ENCODE measurements at regions not wholly inside any gene's neighbourhood (a gene's known extent, or its start where the extent isn't known, plus 50 kb on each side); places are given as distances from the start of the nearest gene placed in this dataset.

DNA sequence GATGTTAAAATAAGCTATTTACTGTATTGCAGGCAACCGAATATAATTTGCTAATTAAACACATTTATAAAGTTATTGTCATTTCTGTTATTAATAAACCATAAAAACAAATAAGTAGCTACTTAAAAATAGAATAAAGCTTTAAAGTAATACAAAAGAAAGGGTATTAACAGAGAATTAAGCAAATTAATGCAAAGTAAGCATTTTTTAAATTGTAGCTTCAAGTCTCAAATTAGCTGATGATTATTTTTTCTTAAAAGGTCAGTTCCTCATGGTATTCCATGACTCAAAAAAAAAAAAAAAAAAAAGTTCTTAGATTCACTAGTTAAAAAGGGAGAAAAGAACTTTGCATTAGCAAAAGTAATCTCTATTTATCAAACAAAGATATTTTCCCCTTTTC lies 292.5 kb downstream of the SLITRK1 start:
- DNase-seq: no peak

DNA sequence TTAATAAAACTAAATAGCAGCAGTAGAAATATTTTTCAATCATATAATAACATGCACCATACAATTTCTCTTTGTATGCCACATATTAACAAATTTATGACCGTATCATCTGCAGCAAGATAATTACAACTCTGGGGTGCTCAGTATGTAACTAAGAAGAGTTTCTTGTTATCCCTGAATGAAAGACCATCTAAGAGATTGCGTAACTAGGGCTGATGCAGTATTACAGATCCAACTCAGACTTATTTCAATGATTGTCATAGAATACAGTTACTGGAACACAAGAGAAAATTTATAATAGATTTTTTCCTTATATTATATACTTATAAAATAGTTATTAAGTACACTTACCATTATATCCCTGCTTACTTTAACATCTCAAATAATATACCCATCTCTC lies 305.1 kb downstream of the SLITRK1 start:
- no peak for DNase-seq

DNA sequence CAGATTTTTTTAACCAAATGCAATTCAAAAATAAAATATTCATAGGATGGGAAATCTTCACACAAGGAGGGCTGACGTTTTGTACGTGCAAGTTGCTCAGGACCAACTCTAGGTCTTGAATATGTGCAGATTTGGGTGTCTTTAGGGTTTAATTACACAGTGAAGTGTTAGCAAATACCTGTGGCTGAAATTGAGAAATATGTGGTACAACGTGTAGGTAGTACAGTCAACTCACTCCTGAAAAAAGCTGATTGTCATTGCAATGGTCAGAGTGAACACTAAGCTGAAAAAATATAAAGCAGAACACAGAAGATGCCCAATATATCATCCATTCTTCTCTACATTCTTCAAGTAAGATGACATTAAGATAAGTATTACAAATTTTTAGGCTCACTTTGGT lies 314.3 kb downstream of the SLITRK1 start:
- DNase-seq: no peak

DNA sequence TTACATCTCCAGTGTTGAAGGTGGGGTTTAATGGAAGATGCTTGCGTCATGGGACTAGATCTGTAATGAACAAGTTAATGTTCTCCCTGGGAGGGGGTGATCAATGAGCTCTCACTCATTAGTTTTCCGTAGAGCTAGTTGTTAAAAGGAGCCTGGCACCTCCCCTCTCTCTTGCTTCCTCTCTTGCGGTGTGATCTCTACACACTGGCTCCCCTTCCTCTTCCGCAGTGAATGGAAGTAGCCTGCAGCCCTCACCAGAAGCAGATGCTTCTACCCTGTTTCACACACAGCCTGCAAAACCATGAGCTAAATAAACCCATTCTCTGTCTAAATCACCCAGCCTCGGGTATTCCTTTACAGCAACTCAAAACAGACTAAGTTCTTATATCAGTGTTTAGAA lies 318.8 kb downstream of the SLITRK1 start:
- no peak for DNase-seq

DNA sequence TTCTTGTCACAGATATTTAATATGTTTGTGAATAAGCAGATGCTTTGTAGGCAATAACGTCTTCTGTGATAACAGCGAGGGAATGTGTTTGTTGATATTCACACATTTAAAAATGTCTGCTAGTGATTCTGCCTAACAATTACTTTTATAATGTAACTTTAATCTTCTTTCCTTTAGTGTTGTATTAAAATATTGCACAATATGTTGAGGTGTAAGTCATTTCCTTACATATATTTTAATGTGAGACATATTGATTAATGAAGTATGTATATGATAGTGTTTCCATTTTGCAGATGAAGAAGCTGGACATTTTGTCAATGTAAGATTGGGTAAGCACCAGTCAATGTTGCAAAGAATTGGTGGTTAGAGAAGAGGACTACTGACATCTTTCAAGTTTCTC lies 324.4 kb downstream of the SLITRK1 start:
- DNase-seq: no peak

DNA sequence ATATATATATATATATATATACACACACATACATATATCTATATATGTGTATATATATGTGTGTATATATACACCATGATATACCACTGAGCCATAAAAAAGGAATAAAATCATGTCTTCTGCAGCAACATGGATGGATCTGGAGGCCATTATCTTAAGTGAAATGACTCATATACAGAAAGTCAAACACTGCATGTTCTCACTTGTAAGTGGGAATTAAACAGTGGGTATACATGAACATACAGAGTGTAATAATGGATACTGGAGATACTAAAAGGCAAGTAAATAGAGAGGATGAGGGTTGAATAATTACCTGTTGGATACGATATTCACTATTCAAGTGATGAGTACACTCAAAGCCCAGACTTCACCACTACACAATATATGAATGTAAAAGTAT lies 332.6 kb downstream of the SLITRK1 start:
- no peak for DNase-seq

DNA sequence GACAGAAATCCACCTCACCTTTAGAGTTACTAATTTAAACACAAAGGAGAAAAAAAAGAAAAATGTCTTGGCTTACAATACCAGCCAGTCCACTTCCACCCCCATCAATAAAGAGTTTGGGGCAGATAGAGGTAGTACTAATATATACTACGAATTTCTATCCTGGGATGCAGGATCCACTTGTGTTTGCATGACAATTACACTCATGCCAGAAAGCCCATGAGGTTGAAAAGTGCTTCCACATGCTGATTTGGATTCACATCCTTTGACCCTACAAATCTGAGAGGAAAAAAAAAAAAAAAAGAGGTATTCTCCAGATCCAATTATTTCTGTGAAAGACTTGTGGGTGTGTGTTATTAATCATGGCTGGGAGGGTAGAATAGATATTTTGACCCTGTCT lies 335.2 kb downstream of the SLITRK1 start:
- DNase-seq: no peak

DNA sequence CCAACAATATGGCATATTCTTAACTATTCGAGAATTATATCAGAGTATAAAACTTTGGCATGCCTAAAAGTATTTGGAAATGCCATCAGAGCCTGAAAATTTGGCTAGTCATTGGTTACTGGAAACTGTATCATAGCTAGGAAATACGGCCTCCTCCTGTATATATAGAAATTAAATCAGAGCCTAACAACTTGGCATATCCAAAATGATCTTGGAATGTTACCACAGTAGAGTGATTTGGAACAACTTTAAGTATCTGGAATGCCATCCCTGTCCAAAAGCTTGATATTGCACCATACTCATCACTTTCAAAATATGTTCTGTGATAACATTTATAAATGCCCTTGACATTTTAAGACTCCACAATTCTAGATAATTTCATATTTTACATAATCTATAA lies 335.8 kb downstream of the SLITRK1 start:
- DNase-seq: no peak

DNA sequence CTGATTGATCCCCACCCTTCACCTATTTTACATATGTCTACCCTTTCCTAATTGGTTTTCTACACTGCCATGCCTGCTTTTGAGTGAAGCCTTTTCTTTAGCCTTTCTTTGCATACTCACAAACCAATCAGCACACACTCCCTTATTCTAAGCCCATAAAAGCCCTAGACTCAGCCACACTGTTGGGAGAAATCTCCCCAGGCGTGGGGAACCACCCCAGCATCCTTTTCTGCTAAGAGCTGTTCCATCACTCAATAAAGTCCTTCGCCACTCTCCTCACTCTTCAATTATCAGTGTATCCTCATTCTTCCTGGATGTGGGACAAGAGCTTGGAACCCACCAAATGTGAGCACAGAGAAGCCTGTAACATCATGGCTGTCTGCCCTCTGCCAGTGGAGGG lies 343.6 kb downstream of the SLITRK1 start:
- no peak for DNase-seq

DNA sequence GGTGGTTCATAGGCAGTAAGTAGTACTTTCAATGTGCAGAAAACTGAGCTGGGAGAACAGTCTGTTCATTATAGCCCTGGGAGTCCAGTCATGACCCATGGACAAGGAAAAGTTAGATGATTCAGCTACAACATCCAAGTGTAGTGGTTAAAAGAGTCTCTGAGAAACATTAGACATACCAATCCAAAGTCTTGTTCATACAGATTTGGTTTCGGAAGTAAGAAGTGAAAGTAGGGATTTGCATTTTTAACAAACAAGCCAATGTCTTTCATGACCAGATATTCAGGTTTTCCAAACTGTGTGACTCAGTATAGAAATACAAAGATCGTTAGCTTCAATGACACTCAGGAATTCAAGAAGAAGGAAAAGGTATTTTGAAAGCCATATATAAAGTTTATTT lies 345.3 kb downstream of the SLITRK1 start:
- no peak for DNase-seq

DNA sequence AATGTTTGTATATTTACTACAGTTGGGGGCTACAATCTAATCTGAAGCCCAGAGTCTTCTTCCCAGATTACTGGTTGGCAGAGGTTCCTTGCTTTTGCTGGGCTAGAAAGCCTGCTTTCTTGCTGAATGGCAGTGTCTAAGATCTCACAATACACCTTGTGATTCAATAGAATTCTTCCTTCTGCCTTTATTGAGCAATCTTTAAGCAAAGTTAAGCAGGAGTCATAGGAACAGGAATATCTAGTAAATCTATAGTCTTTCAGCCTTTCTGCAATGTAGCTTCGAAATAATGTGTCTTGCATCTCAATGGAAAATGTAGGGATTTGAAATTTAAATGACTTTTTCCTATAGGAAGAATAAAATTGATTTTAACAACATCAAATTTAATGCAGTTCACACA lies 346.1 kb downstream of the SLITRK1 start:
- DNase-seq: no peak

DNA sequence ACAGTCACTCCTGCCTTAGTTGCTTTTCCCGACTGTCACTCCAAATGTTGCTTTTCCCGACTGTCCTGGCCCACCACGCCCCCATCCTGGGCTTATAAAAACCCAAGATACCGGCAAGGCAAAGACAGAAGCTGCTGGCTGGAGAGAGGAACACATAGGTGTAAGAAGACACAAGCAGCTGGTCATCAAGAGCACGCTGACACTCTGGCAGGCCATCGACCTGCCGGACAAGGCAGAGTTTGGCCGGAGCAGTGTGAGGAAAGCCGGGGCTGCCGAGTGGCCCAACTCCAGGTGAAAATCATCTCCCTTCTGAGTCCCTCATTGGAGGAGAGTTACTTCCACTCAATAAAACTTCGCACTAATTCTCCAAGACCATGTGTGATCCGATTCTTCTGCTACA lies 349.5 kb downstream of the SLITRK1 start:
- no peak for DNase-seq

DNA sequence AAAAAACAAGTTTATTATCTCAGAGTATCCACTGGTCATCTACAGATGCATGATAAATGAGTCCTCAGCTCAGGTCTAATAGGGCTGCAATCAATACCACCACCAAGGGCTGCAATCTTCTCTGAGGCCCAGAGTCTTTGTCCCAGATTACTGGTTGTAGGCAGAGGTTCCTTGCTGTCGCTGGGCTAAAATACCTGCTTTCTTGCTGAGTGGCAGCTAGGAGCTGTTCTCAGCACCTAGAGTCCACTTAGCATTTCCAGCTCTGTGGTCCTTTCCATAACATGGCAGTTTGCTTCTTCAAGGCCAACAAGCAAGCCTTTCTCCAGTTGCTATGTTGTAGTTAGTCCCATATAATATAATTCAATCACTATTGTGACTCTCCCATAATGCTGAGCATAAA lies 351.3 kb downstream of the SLITRK1 start:
- no peak for DNase-seq

DNA sequence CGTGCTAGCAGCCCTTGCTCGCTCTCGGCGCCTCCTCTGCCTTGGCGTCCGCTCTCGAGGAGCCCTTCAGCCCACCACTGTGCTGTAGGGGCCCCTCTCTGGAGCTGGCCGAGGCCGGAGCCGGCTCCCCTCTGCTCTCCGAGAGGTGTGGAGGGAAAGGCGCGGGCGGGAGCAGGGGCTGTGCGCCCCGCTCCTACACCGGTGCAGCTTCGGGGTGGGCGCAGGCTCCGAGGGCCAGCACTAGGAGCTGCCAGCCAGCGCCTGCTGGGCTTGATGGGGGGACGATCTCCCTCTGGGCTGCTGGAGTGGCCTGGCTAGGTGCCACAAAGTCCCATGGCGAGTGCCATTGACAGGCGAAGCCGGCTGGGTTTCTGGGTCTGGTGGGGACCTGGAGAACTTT lies 365.5 kb downstream of the SLITRK1 start:
- no peak for DNase-seq

DNA sequence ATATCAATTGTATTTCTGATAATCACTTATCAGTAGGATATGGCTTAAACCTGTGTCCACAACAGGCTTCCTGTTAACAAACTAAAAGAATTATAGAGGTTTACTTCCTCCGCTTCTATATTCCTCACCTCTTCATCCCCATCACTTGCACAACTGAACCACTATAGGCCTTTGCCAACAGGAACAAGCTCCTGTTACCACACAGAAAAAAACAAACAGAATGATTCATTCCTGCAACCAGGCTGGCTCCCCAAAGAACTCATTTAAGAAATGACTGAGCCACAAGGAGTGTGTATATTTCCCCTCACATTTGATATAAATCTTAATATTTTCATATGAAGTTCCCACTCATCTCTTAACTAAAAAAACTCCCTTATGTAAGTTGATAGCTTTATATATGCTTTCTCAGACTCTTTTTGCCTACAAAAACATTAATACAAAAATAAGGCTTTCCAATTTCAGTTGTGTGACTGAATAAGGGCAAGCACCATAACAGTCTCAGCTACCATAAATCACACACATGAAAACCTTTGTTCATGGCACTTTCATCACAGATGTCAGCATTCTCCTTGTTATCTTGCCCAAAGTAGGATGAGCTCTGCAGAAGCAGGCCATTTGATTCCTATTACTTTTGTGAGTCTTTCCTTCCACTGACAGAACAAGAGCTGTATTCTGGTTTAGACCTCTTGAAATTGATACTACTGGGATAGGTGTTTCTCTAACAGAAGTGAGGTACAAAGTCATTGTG lies 366.8 kb downstream of the SLITRK1 start:
- peak; percentile 71 for DNase-seq

DNA sequence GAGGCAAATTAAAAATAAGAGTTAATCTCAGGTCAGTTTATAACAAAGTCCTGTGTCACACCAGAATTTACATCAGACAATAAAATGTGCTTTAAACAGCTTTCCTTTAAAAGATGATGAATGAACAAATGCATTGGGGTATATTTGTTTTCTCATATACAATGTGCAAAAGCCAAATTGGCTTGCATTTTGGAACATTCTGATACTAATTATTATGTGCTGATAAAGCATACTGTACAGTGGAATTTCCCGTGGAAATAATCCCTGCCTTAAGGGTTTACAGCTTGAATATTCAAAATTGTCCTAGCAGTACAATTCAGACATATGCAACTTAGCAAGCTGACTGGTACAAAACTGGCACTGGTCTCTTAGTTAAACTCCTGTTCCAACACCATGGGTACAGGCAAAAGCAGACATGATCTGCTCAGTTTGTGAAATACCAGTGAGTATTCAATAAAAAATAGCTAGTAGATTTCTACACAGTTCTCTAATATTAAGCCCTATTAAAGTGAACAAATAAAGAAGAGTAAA lies 373.4 kb downstream of the SLITRK1 start:
- no peak for DNase-seq

DNA sequence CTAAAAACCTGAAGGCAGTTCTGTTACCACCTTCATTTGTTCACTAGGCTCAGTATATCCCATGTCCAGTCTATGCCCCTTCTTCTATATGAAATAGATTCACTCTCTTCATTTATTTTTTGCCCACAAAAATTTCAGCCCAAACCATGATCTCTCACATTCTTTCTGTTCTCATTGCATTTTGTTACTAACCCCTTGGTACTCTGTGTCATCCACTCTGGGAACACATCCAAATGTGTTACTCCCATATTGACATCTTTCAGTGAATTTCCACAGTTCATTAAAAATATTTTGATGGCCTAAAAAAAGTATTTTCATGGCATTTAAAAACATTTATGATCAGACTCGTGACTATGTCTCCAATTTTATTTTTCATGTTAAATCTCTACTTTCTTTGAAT lies 378.9 kb downstream of the SLITRK1 start:
- peak; percentile 76 for DNase-seq

DNA sequence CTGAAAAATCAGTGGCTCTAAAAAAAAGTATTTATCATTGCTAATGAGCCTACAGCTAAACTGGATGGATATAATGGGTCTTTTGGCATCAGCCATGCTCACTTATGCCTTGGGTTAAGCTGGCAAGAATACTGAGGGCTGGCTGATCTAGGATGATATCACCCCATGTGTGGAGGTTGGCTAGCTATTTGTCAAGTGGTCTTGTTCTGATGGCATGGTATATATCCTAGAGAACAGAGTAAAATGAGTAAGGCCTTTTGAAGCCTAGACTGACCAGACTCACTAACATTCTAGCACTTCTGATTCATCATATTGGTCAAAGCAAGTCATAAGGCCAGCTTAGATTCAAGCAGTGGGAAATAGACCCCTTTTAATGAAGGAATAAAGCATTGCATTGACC lies 383.0 kb downstream of the SLITRK1 start:
- peak; percentile 50 for DNase-seq

DNA sequence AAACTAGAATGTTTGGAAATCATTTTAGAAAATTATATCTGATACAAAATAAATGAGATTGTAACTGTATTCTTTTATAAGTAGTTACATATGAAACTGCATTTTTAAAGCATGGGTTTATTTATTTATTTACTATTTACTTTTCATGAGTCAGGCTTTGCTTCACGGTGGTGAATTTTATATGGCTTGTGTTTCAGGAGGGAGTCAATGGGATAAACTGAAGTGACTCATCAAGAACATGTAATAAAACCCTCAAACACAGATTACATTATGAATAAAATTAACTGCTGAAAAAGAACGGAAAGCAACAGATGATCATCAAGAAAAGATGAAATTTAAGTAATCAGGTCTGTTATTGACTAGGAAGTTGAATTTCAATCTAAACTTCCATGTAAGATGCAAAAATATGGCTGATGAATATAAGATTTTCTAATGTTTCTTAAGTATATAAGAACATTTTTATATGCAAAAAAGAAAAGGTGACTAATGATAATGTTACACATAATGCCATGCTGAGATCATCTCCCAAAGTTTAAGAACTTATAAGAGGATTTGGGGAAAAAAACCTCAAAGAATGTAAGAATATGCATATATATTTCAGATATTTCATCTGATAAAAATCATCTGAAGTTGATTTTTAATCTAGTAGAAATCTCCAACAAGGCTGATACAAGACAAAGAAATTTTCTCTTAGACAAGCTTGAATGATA lies 383.6 kb downstream of the SLITRK1 start:
- peak; percentile 87 for DNase-seq

DNA sequence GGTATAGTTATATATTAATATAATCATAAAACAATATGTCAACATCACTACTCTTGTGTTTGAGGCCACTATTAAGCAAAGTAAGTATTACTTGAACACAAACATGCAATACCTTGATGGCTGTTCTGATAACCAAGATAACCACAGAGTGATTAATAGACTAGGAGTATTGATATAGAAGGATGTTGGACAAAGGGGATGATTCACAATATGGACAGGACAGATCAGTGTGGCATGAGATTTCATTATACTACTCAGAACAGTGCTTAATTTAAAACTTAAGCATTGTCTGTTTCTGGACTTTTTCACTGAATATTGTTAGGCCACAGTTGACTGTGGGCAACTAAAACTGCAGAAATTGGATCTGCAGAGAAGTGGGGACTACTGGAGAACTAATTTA lies 384.2 kb downstream of the SLITRK1 start:
- no peak for DNase-seq

DNA sequence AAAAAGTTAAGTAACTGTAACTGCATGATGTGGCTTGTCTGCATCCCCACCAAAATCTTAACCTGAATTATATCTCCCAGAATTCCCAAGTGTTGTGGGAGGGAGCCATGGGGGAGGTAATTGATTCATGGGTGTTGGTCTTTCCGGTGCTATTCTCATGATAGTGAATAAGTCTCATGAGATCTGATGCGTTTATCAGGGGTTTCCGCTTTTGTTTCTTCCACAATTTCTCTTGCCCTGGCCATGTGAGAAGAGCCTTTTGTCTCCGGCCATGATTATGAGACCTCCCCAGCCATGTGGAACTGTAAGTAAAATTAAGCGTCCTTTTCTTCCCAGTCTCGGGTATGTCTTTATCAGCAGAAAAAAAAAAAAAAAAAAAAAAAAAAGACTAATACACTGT lies 385.8 kb downstream of the SLITRK1 start:
- DNase-seq: no peak

DNA sequence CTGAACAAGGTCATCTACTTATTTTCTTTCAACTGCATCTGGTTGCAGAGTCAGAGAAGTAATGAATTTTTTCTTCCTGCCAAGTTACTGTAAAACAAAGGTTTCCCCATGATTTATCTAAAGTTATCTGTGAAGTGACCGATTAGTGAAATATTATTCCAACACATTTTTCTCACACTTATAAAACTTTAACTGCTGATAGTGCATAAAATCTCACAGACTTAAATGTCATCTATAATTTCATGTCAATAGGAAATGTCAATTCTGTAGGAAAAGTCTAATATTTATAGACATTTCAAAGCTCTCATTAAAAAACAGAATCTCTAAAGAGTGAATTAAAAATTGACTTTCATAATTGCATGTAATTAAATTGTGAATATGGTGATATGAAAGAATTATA lies 397.2 kb downstream of the SLITRK1 start:
- DNase-seq: no peak

DNA sequence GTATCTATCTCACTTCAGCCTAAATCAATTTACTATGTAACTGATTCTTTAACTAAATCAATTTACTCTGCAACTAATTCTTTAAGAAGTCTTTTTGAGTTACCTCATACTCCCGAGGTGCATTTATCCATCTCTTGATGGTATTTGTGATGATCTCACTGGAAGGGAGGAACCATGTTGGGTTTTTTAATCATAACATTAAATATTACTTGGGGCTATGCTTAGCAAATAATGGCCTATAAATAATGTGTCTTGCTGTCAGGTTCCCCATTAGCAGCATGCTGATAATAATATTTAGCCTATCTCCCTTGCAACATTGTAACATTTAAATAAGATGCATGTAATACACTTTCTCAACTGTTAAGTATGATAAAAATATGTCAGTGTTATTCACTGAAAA lies 411.3 kb downstream of the SLITRK1 start:
- DNase-seq: no peak

DNA sequence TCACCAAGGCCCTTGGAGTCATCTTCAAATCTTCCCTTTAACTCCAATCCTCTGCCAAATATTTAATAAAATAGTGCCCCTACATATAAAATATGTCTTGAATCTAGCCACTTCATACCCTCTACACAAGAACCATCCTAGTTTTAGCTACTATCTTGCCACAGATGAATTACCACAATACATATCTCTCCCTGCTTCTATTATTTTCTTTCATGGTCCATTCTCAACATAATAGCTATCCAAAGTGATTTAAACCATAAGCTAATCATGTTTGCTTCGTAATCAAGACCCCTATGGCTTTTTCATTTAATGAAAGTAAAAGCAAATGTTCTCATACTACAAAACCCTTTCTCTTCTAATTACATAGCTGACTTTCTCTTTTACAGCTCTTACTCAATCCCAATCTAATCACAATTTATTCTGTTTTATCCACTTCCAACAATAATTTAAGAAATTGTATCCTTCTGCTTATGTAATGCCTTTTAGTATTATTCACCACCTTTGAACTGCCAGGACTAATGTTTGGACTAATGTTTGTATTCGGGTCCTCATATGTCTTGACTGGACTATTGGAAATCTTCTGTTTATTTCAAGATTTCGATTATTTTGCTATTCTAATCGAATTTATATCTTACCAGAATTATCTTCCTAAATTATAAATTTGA lies 412.0 kb downstream of the SLITRK1 start:
- DNase-seq: no peak

All from HCEC 1CT (cell line).